K562 (cell line): ENCODE measurements at regions not wholly inside any gene's neighbourhood (a gene's known extent, or its start where the extent isn't known, plus 50 kb on each side); places are given as distances from the start of the nearest gene placed in this dataset.

Source experiments
- BRCA1 ChIP-seq, 2 experiments: fragments of 450-650 bp in 1 of 2; sonication (generic) in 1 of 2; formaldehyde crosslinking in 1 of 2; IDR thresholded peaks; 2 replicates each; pipeline versions ENCODE4 v1.5.0 to v1.6.1; 2017 to 2020; ENCODE audit warnings: mild to moderate bottlenecking in 1 of 2, missing genetic modification reagents in 1 of 2
- BRD4 ChIP-seq: fragments of 200-600 bp; sonication (generic); IDR thresholded peaks from 2 replicates; pipeline ENCODE4 v1.6.1; 2017; ENCODE audit warnings: inconsistent platforms
- CTBP1 ChIP-seq: fragments of 450-650 bp; IDR thresholded peaks from 2 replicates; pipeline ENCODE4 v1.6.1; 2016; ENCODE audit warnings: borderline replicate concordance
- E2F3 ChIP-seq: fragments of 250-450 bp; sonication (Bioruptor Pico); IDR thresholded peaks from 2 replicates; pipeline ENCODE4 v1.4.0; 2020; ENCODE audit warnings: mild to moderate bottlenecking
- HNRNPUL1 ChIP-seq: fragments of 200-400 bp; formaldehyde crosslinking; IDR thresholded peaks from 2 replicates; pipeline ENCODE4 v1.6.1; 2017; ENCODE audit warnings: low read length
- HSF4 ChIP-seq: fragments of 250-450 bp; sonication (Bioruptor Pico); IDR thresholded peaks from 2 replicates; pipeline ENCODE4 v2.1.2; 2022; ENCODE audit warnings: mild to moderate bottlenecking, moderate library complexity, borderline replicate concordance
- NR2C2 ChIP-seq, 2 experiments: fragments of 200-800 bp in 1 of 2; sonication (Bioruptor generic) in 1 of 2; sonication (generic) in 1 of 2; formaldehyde crosslinking in 1 of 2; IDR thresholded peaks; 2 replicates each; pipeline versions ENCODE4 v1.6.1 to v1.8.0; 2016 to 2022; ENCODE audit warnings: mild to moderate bottlenecking in 1 of 2, missing compliant biosample characterization in 1 of 2, missing genetic modification characterization in 1 of 2, missing genetic modification reagents in 1 of 2
- PURB ChIP-seq: sonication (generic); formaldehyde crosslinking; IDR thresholded peaks from 2 replicates; pipeline ENCODE4 v1.9.0; 2021; ENCODE audit warnings: low read depth, mild to moderate bottlenecking, missing genetic modification reagents
- XRCC3 ChIP-seq: fragments of 450-650 bp; IDR thresholded peaks from 2 replicates; pipeline ENCODE4 v1.6.1; 2017; ENCODE audit warnings: mild to moderate bottlenecking, moderate library complexity
- ZBTB26 ChIP-seq: fragments of 450-650 bp; formaldehyde crosslinking; IDR thresholded peaks from 2 replicates; pipeline ENCODE4 v1.4.0; 2022; ENCODE audit warnings: missing genetic modification characterization
- ZNF780A ChIP-seq: fragments of 250-450 bp; sonication (Bioruptor Pico); IDR thresholded peaks from 2 replicates; pipeline ENCODE4 v1.5.0; 2021; ENCODE audit warnings: mild to moderate bottlenecking
- TF ChIP-seq, protein P1 (sequence below), 2 experiments: fragments of 450-650 bp; formaldehyde crosslinking in 1 of 2; IDR thresholded peaks; 2 replicates each; pipeline versions ENCODE4 v1.4.0 to v1.6.1; 2014 to 2020; ENCODE audit warnings: mild to moderate bottlenecking in 2 of 2, borderline replicate concordance in 1 of 2, low read depth in 1 of 2
- TF ChIP-seq, protein P2 (sequence below), 3 experiments: IDR thresholded peaks in 2 of 3; conservative IDR thresholded peaks in 1 of 3; 2 replicates each; pipeline ENCODE4 v1.5.1; 2011 to 2012; ENCODE audit warnings: low read length in 3 of 3, mild to moderate bottlenecking in 3 of 3, control low read depth in 2 of 3, improper control_type of control experiment in 1 of 3, inconsistent platforms in 1 of 3, low read depth in 1 of 3, mixed read lengths in 1 of 3, moderate library complexity in 1 of 3; ENCODE audit not compliant: insufficient read depth in 2 of 3

- TF ChIP-seq NR2C2 (CRISPR knock-in tag; IDR thresholded peaks at IDR 0.05), result no peak
- TF ChIP-seq NR2C2 (tag; IDR thresholded peaks at IDR 0.05), result no peak
- TF ChIP-seq HSF4, result no peak
- TF ChIP-seq XRCC3, result no peak
- TF ChIP-seq BRD4, result no peak
- no peak for TF ChIP-seq ZNF780A (CRISPR knock-in tag)
- no peak for TF ChIP-seq ZBTB26 (CRISPR knock-in tag)
- TF ChIP-seq, protein P1, sequence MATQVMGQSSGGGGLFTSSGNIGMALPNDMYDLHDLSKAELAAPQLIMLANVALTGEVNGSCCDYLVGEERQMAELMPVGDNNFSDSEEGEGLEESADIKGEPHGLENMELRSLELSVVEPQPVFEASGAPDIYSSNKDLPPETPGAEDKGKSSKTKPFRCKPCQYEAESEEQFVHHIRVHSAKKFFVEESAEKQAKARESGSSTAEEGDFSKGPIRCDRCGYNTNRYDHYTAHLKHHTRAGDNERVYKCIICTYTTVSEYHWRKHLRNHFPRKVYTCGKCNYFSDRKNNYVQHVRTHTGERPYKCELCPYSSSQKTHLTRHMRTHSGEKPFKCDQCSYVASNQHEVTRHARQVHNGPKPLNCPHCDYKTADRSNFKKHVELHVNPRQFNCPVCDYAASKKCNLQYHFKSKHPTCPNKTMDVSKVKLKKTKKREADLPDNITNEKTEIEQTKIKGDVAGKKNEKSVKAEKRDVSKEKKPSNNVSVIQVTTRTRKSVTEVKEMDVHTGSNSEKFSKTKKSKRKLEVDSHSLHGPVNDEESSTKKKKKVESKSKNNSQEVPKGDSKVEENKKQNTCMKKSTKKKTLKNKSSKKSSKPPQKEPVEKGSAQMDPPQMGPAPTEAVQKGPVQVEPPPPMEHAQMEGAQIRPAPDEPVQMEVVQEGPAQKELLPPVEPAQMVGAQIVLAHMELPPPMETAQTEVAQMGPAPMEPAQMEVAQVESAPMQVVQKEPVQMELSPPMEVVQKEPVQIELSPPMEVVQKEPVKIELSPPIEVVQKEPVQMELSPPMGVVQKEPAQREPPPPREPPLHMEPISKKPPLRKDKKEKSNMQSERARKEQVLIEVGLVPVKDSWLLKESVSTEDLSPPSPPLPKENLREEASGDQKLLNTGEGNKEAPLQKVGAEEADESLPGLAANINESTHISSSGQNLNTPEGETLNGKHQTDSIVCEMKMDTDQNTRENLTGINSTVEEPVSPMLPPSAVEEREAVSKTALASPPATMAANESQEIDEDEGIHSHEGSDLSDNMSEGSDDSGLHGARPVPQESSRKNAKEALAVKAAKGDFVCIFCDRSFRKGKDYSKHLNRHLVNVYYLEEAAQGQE (IDR thresholded peaks at IDR 0.05; ENCODE audit: borderline replicate concordance), result peak; percentile 56
- TF ChIP-seq, protein P1 (CRISPR knock-in tag; IDR thresholded peaks at IDR 0.05; ENCODE audit: low read depth), result no peak
- TF ChIP-seq HNRNPUL1, result no peak
- TF ChIP-seq BRCA1 (IDR thresholded peaks at IDR 0.05), result no peak
- no peak for TF ChIP-seq BRCA1 (CRISPR knock-in tag; IDR thresholded peaks at IDR 0.05)
- TF ChIP-seq, protein P2, sequence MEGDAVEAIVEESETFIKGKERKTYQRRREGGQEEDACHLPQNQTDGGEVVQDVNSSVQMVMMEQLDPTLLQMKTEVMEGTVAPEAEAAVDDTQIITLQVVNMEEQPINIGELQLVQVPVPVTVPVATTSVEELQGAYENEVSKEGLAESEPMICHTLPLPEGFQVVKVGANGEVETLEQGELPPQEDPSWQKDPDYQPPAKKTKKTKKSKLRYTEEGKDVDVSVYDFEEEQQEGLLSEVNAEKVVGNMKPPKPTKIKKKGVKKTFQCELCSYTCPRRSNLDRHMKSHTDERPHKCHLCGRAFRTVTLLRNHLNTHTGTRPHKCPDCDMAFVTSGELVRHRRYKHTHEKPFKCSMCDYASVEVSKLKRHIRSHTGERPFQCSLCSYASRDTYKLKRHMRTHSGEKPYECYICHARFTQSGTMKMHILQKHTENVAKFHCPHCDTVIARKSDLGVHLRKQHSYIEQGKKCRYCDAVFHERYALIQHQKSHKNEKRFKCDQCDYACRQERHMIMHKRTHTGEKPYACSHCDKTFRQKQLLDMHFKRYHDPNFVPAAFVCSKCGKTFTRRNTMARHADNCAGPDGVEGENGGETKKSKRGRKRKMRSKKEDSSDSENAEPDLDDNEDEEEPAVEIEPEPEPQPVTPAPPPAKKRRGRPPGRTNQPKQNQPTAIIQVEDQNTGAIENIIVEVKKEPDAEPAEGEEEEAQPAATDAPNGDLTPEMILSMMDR (IDR thresholded peaks at IDR 0.05 in 2 of 3, conservative IDR thresholded peaks at IDR 0.05 in 1 of 3; ENCODE audit: insufficient read depth in 2 of 3, low read depth in 1 of 3, low read length in 3 of 3), result peak; percentile 58 to 84 (median 70); a peak in 5 of 6 replicates
- TF ChIP-seq CTBP1, result peak; percentile 51; the same call in 1 of the 2 replicates
- TF ChIP-seq PURB (CRISPR knock-in tag), result no peak
- TF ChIP-seq E2F3 (CRISPR knock-in tag), result no peak
These were observed 223.1 kb upstream of the FAT1 start (continued) for GRCh38 chr4:186946682-186947294.
